Lower leg skin (tissue), 4 donors: ENCODE measurements at regions not wholly inside any gene's neighbourhood (a gene's known extent, or its start where the extent isn't known, plus 50 kb on each side); places are given as distances from the start of the nearest gene placed in this dataset.
A peak's percentile ranks its signal among the peaks of the same experiment; 100 is the strongest.

Experiments used
- DNase-seq, 2 donors: peaks; one replicate each; pipeline ENCODE4 v3.0.0-alpha.2; 2019; ENCODE audit warnings: low spot score in 2 of 2
- H3K4me3 ChIP-seq: fragments of 200-600 bp; sonication (generic); 2 replicates; pipeline ENCODE4 v1.5.1; 2017; ENCODE audit warnings: mild to moderate bottlenecking, low read depth; ENCODE audit not compliant: poor library complexity, severe bottlenecking
- POLR2A ChIP-seq, 2 donors: fragments of 450-650 bp; IDR thresholded peaks; one replicate each; pipeline ENCODE4 v1.6.1; 2016 to 2017; ENCODE audit warnings: antibody characterized with exemption in 2 of 2, mild to moderate bottlenecking in 1 of 2, moderate library complexity in 1 of 2
- WGBS, 2 donors: methylation state at CpG; one replicate each; pipeline ENCODE4 v1.1.5; 2018; 5-methylcytosine and 5-hydroxymethylcytosine counted together
- intact Hi-C: fragments of 100-400 bp; cut with DNase I; formaldehyde crosslinking; loops from one replicate; pipeline ENCODE4 v1.15.0; 2023; ENCODE audit warnings: low total_unique reads
- TF ChIP-seq, protein P1 (sequence below), 3 donors: fragments of 450-650 bp; IDR thresholded peaks; one replicate each; pipeline ENCODE4 v1.5.1; 2016; ENCODE audit warnings: antibody characterized with exemption in 3 of 3, mild to moderate bottlenecking in 3 of 3, moderate library complexity in 2 of 3

DNA sequence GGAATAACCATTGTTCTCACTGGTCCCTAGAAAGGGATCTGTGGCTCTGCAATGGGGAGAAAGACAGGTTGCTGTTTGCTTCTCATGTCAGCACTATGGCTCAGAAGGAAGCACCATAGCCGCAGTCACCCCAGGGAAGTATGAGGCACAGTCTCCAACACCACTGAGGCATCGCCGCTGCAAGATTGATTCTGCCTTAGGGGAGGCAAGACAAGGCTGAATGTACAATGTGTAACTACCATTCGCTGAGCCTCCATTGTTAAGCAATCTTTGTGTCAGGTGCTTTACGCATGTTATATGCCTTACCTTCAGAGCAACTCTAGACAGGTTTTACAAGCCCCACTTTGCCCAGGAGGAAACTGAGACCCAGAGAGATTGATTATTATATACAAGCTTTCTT, 100.7 kb upstream of the KCNMB2 start:
- H3K4me3 ChIP-seq: no peak overlapping the region
- WGBS, 2 donors: 56 to 75% methylated on average over 5 of the region's 5 CpGs
- no peak for DNase-seq
- TF ChIP-seq, protein P1, sequence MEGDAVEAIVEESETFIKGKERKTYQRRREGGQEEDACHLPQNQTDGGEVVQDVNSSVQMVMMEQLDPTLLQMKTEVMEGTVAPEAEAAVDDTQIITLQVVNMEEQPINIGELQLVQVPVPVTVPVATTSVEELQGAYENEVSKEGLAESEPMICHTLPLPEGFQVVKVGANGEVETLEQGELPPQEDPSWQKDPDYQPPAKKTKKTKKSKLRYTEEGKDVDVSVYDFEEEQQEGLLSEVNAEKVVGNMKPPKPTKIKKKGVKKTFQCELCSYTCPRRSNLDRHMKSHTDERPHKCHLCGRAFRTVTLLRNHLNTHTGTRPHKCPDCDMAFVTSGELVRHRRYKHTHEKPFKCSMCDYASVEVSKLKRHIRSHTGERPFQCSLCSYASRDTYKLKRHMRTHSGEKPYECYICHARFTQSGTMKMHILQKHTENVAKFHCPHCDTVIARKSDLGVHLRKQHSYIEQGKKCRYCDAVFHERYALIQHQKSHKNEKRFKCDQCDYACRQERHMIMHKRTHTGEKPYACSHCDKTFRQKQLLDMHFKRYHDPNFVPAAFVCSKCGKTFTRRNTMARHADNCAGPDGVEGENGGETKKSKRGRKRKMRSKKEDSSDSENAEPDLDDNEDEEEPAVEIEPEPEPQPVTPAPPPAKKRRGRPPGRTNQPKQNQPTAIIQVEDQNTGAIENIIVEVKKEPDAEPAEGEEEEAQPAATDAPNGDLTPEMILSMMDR (IDR thresholded peaks at IDR 0.05): no peak
- no peak for TF ChIP-seq POLR2A (IDR thresholded peaks at IDR 0.05)
- intact Hi-C loops: no loop called here

DNA sequence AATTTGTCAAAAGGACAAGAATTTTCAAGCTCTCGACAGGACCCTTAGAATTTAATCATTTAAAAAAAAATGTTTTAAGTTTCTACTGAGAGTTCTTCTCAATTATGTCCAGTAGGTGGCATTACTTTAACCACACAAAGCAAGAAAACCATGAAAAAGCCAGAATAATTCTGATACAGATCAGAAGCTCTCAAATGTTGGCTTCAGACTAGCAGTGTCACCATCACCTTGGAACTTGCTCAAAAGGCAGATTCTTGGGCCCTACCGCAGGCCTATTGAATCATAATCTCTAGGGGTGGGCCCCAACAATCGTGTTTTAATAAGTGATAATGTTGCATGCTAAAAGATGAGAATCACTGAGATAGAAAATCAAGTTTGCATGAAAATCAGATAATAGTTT, 99.5 kb upstream of the KCNMB2 start:
- peak in 1 of 2 donors; percentile 19 for DNase-seq
- H3K4me3 ChIP-seq: no peak overlapping the region
- no peak for TF ChIP-seq POLR2A (IDR thresholded peaks at IDR 0.05)
- TF ChIP-seq, protein P1 (IDR thresholded peaks at IDR 0.05): no peak
- intact Hi-C loops: no loop called here
- WGBS, 2 donors: 16 to 19% methylated on average over 3 of the region's 3 CpGs

DNA sequence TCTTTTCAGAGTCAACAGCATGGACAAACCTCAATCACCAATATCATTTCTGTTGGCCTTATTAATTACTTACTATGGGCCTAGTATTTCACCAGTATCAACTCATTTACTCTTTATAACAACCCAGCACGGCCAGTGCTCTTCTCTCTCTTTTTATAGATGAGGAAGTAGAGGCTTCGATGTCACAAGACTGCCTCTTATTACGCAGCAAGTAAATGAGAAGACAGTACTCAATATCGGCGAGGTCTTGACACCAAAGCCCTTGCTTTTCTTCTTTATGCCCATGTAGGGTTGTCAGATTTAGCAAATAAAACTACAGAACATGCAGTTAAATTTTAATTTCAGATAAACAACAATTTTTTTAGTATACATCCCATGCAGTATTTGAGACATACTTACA, 99.0 kb upstream of the KCNMB2 start:
- intact Hi-C loops: no loop called here
- no peak for DNase-seq
- WGBS, 2 donors: 82 to 93% methylated on average over 5 of the region's 5 CpGs
- TF ChIP-seq, protein P1 (IDR thresholded peaks at IDR 0.05): no peak
- TF ChIP-seq POLR2A (IDR thresholded peaks at IDR 0.05): no peak
- no peak overlapping the region for H3K4me3 ChIP-seq

- TF ChIP-seq, protein P1 (IDR thresholded peaks at IDR 0.05): no peak
- TF ChIP-seq POLR2A (IDR thresholded peaks at IDR 0.05): no peak
- DNase-seq: no peak
- no peak overlapping the region for H3K4me3 ChIP-seq
- 71 to 76% methylated on average over 2 of the region's 2 CpGs for WGBS, 2 donors
- intact Hi-C loops: no loop called here
Observed at GRCh38 chr3:178439504-178439903, 96.7 kb upstream of the KCNMB2 start.

DNA sequence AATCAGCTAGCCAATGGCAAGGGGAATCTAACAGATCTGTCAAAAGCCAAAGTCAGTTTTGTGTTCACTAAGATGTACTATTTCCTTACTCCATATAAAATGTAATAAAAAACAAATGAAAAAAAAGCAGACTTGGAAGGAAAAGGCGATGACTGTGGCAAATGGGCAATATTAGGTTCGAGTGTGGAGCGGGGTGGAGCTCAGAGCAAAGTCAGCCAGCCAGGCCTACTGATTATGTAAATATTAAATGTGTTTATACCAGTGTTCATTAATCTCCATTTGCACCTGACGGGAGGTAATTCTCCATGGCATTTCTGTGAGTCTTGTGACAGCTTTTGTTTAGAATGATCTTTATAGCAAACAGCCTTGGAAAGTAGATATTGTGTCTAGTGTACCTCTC, 96.2 kb upstream of the KCNMB2 start:
- TF ChIP-seq POLR2A (IDR thresholded peaks at IDR 0.05): no peak
- TF ChIP-seq, protein P1 (IDR thresholded peaks at IDR 0.05): no peak
- no peak for DNase-seq
- WGBS, 2 donors: 78 to 83% methylated on average over 4 of the region's 4 CpGs
- intact Hi-C loops: no loop called here
- H3K4me3 ChIP-seq: no peak overlapping the region

DNA sequence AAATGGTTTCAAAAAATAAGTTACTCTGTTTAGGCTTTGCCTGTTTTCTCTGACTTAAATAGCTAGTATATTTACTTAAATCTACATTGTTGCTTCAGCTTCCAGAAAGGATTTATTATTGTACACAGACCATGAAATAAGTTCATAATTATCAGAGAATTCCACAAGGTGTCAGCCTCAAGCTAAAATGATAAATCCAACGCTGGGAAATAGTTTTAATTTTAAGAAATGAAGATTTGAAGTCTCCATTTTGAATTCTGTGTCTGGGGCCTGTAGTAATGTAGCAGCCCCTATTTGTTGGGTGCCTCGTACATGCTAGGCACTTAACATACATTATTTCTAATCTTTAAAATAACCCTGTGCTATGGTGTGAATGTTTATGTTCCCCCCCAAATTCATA, 92.6 kb upstream of the KCNMB2 start:
- H3K4me3 ChIP-seq: no peak overlapping the region
- 63% methylated on average over 2 of the region's 2 CpGs for WGBS, 2 donors
- no peak for DNase-seq
- intact Hi-C loops: no loop called here
- TF ChIP-seq POLR2A (IDR thresholded peaks at IDR 0.05): no peak
- TF ChIP-seq, protein P1 (IDR thresholded peaks at IDR 0.05): no peak
